ENCODE measurements at regions not wholly inside any gene's neighbourhood (a gene's known extent, or its start where the extent isn't known, plus 50 kb on each side); places are given as distances from the start of the nearest gene placed in this dataset.

DNA sequence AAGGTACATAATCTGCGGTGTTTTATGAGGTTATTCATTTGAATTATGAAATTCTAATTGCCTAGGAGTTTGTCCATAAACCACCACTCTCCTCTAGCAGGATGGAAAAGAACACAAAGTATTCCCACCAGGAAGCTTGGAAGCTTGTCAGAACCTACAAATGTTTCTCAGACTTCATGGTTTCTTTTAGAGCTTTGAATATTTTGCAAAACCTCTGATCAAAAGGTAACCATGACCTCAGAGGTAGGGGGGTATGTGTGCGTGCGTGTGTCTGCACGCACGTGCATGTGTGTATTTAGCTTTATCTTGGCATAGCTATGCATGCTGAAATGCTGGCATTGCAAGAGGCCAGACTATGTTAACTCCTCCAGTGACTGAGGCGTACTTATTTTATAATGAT lies 847.0 kb downstream of the TLE1 start:
- DNase-seq (ENCODE audit: low read depth) = peak; percentile 5

DNA sequence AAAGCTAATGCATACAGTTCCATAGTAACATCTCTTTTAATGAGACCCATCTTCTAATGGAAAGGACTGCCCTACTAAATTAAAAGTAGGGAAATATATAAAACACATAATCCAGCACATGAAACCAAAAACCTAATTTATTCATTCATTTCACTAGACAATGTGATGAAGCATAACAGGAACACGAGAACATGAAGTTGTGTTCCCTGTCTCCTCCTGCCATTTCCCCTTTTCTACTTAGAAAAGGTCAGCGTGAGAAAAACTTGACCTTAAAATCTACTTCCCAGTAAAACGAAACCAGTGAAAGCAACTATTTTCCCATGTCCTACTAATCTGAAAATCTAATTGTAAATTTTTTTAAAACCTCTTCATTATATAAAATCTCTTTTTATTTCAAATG lies 847.5 kb downstream of the TLE1 start:
- no peak for DNase-seq (ENCODE audit: low read depth)

DNA sequence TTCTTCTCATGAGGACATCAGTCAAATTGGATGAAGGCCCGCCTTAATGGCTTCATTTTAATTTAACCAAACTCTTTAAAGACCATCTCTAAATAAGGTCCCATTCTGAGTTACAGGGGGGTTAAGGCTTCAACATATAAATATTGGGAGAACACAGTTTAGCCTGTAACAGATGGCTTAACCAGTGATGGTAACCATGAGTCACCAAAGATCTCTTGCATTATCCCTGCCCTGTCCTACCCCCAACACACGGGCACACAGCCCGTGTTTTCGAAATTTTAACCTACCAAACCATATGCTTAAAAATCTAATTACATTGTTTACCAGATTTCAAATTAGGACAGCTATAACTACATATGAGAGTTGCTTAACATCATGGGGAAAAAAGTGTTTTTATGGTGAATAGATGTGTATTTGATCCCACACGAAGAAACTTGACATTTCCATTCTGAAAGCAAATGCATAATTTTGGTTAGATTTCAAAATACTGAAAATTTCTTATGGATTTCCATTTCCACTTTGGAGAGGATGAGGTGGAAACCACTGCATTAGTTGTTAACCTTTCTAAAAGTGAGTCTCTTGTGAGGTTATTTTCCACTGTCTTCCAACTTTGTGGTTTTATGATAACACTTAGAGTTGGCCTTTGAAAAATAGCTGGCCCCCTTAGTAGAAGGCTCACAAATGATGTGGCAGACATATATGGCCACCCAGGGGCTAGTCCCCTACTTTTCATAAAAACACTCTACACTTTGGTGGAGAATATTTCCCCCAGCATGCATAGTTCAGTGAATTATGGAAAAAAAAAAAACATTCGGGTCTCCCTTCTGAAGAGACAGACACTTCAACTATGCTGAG lies 849.3 kb downstream of the TLE1 start:
- DNase-seq (ENCODE audit: low read depth) = peak; percentile 29

DNA sequence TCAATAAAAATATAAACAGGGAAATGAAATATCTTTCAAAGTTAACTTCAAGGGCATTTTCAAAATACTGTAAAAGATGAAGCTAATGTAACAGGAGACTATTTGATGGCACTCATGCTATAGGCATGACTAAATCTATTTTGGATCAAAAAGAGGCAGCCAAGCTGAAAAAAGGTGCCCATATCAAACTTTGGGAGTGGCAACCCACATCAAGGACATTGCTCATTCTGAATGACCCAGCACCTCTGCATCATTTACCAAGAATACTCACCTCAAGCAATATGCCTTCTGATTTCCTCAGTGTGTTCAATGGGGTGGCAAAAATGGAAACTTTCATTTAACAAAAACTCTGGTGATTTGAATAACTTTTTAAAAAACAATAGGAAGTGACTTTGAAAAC lies 853.3 kb downstream of the TLE1 start:
- DNase-seq (ENCODE audit: low read depth) = peak; percentile 27

DNA sequence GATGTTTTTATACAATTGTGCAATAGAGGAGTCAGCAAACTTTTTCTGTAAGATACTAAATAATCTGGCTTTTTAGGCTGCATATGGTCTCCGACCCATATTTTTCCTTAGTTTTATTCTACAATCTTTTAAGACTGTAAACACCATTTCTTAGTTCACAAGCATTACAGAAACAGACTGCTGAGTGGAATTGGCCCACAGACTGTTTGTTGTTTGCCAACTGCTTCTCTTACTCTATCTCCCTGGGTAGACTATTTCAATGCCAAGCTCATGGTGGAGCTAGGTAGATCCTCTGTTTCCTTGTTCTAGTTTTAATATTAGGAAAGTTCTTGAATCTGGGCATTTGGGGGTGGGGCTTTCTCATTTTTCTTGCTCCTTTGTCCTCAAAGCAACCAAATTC lies 857.6 kb downstream of the TLE1 start:
- no peak for DNase-seq (ENCODE audit: low read depth)

DNA sequence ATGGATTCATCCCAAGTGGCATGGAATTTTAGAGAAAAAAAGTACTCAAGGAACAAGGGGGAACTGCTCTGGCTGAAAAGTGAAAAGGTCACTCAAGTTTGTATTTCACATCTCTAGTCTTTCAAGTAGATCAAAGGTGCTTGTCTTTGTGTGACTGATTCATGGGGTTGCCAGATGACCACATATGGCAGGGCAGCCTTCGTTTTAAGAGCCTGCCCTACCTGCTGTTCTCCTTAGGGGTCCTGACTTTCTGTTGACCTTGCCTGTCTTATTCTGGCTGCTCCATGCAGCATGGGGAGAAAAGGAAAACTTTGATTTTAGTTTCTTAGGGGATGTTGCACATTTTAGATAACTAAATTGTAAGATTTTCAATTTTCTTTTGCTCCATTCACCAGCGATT lies 877.7 kb downstream of the TLE1 start:
- DNase-seq (ENCODE audit: low read depth) = no peak

DNA sequence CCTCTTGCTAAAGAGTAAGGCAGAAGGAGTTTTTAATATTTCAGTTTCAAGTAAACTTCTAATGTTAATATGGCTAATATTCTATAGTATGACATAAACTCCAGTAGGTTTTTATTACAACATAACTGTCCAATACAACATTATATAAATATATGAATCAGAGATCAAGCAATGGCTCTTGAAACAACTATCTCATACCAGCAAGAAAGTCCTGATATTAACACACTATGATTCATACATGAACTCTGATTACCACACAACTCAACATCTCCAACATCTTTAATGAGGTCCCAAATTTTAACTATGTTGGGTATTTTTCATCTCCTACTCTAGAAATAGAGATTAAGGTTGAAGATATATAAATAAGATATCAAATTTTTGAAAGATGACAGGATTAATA lies 878.3 kb downstream of the TLE1 start:
- DNase-seq (ENCODE audit: low read depth) = no peak

DNA sequence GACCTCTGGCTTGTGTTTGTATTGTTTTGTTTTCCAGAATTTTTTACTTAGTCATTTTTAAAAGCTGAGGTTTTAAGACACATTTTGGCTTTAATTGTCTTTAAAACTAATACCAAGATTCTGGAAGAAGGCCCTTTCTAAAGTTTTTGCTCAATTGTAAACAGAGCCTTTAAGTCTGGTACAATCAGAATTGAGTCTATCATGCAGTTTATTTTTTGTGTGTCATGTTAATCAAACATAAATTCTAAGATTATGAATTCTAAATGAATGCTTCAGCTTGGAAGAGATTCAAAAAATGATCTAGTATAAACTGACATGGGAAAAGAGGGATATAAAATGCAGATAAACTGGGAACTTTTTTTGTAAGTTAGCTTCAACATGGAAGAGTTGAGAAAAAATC lies 882.7 kb downstream of the TLE1 start:
- DNase-seq (ENCODE audit: low read depth) = no peak

DNA sequence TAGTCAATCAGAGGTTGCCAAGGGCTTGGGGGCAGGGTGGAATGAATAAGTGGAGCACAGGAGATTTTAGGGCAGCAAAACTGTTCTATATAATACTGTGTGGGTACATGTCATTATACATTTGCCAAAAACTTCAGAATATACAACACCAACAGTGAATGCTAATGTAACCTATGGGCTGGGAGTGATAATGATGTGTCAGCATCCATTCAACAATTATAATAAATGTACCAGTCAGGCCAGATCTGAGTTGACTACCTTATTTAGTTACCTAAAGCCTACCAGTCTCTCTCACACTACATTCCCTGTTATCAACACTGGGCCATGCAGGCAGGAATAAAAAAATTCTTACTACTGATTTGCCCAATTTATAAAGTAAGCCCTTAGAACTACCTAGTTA lies 884.5 kb downstream of the TLE1 start:
- DNase-seq (ENCODE audit: low read depth) = no peak

DNA sequence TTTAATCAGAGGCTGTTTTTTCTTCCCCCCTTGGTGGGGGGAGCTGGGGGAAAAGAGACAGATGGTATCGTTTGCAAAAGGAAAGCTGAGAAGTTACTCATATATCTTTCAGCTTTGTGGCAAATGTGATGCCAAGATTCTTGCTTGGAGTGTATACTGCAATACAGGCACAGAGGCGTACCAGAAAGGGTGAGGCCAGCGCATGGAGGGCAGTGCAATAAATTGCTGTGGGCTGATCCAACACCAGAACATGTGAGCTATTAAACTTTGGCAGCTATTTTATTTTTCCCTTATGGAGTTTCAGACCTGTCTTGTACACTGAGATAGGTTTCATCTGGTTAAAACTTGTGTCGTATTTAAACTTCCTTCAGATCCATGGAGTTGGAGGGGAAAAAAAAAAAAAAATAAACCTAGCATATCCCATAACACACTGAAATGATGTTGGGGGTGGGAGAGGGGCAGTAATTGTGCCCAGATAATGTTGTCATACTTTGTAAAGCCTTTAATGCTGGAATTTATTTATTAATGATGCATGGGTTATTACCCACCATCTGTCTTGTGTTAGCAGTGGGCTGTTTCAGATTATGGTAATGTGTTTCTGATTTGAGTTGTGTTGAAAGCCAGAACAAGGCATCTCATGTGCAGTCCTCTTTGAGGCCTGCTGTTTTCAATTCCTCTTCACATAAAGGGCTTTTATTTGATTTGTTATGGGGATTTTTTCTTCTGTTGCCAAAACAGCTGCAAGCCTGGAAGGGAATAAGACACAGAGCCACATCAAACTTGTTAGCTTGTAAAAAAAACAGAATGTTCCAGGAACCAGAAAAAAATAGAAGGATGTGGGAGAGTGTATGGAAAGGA lies 891.3 kb downstream of the TLE1 start:
- no peak for DNase-seq (ENCODE audit: low read depth)

DNA sequence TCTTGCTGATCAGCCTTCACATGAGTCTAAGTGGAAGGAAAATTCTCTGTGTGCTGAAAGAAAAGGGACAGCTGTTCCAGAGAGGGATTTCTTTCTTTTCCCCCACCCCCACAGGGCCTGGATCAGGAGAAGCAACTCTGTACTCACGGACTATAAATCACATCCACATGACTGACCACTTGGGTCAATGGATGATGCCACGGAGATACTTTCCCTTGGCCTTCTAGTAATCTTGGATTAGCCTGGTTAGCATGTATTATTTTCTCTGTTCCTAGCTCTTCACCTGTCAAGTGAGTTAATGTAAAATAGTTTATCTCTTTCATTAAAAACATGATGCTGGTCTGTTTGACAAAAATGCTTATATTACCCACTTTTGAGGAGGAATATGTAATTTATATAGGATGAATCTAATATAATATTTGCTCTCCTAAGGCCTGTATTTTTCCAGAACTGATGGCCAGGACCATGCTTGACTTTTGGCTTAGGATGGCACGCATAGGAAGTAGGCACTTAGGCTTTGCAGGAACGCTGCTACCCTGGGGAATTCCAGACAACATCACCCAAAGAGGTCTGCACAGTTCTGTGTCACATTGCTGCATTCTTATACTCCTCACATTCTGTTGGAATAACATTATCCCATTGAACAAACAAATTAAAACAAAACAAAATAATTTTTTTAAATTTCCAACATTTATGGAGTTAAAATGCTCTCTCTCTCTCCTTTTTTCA lies 892.1 kb downstream of the TLE1 start:
- DNase-seq (ENCODE audit: low read depth) = no peak

DNA sequence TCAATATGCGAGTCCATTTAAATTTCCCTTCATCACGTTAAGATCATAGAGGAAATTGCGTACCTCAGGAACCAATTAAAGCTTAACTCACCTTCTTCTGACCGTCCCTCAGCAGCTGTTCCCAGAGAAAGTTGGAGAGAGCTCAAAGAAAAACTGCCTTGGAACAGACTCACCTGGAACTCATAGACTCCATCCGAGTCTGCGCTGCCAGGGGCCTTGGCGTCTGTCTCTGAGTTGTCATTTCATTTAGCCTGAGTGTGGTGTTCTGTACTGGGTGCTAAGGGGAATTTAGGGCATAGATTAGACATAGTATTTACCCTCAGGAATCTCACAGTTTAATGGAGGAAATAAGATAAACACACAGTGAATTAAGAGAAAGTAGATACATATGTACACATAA lies 892.7 kb downstream of the TLE1 start:
- no peak for DNase-seq (ENCODE audit: low read depth)

DNA sequence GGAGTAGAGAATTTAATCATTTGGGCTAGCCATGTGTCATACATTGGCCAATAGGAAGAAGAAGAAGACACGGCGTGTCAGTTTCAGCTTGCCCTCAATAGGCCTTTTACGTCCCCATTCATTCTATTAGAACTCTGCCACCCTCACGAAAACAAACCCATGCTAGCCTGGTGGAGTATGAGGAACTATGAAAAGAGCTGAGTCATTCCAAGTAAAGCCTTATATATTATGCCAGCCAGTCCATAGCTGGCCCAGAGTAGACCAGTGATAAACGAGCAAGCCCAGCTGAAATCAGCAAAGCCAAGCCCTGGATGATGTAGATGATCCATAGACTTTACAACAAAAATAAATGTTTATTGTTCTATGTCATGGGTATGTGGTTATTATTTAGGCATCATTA lies 895.1 kb downstream of the TLE1 start:
- DNase-seq (ENCODE audit: low read depth) = no peak

DNA sequence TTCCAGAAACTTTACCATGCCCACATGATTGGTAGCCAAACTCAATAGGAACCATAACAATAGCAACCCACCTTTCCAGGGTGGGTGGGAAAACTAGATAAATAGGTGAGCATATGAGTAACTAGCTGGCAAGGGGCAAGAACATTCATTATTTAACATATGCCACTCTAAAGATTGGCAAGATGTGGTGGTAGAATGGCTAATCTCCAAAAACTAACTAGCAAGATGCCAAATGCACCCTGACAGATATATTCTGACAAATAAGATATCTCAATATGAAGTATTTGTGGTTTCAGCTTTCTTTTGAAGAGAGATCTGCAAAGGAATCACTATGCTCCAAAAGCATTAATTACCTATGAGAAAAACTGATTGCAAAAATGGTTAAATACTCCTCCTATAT lies 895.6 kb downstream of the TLE1 start:
- no peak for DNase-seq (ENCODE audit: low read depth)

DNA sequence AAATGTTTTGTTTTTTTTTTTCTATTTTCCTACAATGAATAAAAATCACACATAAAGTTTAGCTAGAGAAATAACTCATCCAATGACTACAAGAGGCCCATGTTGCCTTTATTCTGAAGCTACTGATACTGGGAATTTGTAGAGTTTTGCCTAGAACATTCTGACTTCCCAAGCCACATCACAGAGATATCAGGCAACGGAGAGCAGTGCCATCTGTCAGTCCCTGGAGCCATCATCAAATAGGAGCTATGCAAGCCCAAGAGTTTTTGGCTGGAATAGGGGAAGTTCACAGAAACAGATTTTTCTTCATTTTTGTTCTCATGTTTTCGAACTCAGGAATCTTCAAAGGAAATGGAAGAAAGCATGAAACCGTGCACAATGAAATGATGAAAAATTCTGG lies 896.6 kb downstream of the TLE1 start:
- no peak for DNase-seq (ENCODE audit: low read depth)

DNA sequence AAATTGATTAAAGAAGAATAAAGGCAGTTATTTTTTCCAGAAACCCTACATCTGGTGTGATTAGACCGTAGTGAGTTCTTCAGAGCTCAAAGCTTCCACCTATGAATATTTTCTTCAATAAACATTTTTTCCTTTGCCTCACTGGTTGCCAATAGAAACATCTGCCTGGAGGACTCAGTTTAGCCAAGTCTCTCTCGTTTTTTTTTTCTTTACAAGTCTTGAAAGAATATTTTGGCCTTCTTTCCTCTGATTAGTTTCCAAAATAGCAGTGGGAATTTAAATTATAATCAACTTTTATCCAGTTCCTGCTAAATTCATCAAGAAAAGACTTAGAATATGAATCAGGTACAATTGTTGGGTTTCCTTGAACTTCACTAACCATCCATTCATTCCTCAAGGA lies 897.5 kb downstream of the TLE1 start:
- no peak for DNase-seq (ENCODE audit: low read depth)

DNA sequence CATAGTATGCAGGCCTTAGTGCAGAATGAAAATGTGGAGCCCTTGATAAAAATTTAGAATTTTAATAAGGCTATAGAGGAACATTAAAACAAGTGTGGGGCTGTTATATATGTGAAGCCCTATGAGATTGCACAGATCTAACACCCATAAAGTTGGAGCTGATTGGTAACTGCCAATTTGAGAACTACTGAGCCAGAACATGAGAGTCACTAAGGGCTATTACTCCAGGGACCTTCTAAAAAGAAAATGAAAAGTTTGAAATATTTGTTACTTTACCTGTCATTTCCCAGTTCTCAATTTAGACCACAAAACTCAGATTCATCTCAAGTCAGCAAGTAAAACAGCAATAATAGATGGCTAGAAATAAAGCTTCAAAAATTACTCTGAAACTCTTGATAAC lies 898.6 kb downstream of the TLE1 start:
- no peak for DNase-seq (ENCODE audit: low read depth)

DNA sequence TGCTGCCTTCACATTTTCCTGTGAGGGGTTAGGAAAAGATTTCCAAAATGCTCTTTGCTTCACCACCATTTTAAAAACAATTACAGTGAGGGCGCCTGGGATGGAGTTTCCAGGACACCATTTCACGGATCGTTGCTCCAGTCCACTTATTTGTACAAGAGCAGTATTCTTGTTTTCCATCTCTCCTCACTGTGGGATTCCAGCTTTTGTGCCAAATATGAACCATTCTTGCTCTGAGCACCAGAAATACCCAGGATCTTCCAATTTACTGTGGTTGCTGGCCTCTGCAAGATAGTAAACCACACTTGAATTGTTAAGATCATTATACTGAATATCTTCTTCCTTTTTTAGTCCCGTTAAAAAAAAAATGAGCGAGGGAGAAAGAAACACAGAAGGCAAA lies 899.5 kb downstream of the TLE1 start:
- DNase-seq (ENCODE audit: low read depth) = peak; percentile 18

DNA sequence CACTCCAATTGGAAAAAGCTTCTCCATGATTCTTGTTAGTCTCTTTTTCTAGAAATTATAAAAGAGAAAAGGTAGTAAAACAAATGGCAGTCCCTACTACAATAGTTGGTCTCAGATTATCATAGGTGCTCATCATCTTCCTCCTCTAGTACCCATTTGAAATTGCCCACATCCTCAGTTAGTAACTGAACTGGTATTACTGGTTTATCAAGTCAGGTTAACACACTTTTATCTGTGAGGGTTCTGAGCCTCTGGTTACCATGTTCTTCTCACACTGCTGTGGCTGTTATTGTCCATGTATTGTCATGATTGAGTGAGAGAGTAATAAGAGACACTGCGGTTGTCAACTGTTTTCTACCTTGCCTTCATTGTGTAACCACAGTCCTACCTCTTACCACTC lies 901.7 kb downstream of the TLE1 start:
- no peak for DNase-seq (ENCODE audit: low read depth)

DNA sequence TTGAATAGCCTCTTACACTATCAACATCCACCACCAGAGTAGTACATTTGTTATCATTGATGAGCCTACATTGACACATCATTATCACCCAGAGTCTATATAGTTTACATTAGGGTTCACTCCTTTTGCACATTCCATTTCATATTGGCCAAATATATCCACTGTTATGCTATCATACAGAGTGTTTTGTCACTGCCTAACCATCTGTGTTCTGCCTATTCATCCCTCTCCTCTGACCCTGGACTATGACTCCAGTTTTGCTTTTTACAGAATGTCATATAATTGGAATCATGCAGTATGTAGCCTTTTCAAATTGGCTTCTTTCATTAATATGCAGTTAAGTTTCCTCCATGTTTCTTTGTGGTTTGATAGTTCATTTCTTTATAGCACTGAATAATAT lies 904.7 kb downstream of the TLE1 start:
- DNase-seq (ENCODE audit: low read depth) = no peak

DNA sequence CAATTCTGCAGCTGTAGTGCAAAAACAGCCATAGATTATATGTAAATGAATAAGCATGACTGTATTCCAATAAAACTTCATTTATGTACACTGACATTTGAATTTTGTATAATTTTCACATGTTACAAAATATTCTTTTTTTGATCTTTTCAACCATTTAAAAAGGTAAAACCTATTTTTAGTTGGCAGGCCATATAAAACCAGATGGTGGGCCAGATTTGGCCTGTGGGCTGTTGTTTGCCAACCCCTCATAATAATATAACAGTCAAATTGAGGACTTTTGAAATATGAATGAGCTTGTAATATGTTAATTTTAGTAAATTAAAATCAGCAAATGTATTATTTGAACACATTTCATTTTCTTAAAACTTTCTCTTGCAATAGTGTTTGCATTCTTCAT lies 913.4 kb downstream of the TLE1 start:
- DNase-seq (ENCODE audit: low read depth) = no peak

DNA sequence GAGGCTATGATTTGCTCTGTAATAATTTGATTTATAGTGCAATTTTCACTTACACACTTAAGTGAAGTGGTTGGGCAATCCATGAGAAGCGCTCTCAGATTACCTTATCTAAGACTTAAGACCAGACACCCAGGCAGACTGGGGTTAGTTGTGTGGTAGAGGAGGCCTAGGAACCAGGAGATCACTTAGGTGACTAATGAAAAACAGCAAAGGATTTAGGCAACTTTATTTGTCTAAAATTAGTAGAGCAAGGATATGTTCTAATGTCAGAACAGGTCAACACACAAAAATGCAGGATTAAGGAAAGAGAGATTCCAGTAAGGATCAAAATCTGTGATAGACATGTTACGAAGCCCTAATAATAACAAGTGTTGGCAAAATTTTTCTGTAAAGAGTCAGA lies 913.8 kb downstream of the TLE1 start:
- peak; percentile 16 for DNase-seq (ENCODE audit: low read depth)
